ENCODE measurements at regions not wholly inside any gene's neighbourhood (a gene's known extent, or its start where the extent isn't known, plus 50 kb on each side); places are given as distances from the start of the nearest gene placed in this dataset.

DNA sequence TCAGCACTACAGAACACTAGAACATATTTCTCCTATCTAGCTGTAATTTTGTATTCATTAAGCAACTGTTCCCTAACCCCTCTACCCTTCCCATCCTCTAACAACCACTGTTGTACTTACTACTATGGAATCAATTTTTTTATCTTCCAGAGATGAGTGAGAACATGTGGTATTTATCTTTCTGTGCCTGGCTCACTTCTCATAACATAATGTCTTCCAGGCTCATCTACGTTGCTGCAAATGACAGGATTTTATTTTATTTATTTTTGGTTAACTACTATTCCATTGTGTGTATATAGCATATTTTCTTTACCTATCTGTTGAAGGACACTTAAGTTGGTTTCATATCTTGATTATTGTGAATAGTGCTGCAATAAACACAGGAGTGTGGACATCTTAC is 200.9 kb upstream of the CHRM2 start:
- TF ChIP-seq EZH2phosphoT487 (conservative IDR thresholded peaks at IDR 0.05; ENCODE audit: low read length) (no peak), CTCF (IDR thresholded peaks at IDR 0.05; ENCODE audit: insufficient read depth, low read length, poor library complexity, severe bottlenecking) (no peak)
- H2AFZ ChIP-seq (ENCODE audit: low read depth, low read length, severe bottlenecking) = no peak overlapping the region
- H3K36me3 ChIP-seq (ENCODE audit: low read length) = no peaks in the 10 kb centered on the region
- no peak overlapping the region for H3K4me3 ChIP-seq (ENCODE audit: insufficient read depth, low read length, poor library complexity, severe bottlenecking)
- H3K27me3 ChIP-seq (ENCODE audit: low read length) = no peaks in the 10 kb centered on the region
- H3K4me2 ChIP-seq (ENCODE audit: low read depth, low read length, poor library complexity, severe bottlenecking) = no peak overlapping the region
- no peaks in the 10 kb centered on the region for H4K20me1 ChIP-seq (ENCODE audit: low read depth, low read length)
- H3K9me2 ChIP-seq (replicated peaks; ENCODE audit: insufficient read depth, low read length) = no peaks in the 10 kb centered on the region
- H3K79me2 ChIP-seq (ENCODE audit: insufficient read depth, low read length) = no peaks in the 10 kb centered on the region
- H3F3A ChIP-seq (ENCODE audit: insufficient read depth) = no peaks in the 10 kb centered on the region
- H3K9me3 ChIP-seq (ENCODE audit: insufficient read depth, low read length) = no peaks in the 10 kb centered on the region
- H3K9ac ChIP-seq (ENCODE audit: low read length) = no peak overlapping the region
- no peak overlapping the region for H3K27ac ChIP-seq (ENCODE audit: low read depth, low read length)

DNA sequence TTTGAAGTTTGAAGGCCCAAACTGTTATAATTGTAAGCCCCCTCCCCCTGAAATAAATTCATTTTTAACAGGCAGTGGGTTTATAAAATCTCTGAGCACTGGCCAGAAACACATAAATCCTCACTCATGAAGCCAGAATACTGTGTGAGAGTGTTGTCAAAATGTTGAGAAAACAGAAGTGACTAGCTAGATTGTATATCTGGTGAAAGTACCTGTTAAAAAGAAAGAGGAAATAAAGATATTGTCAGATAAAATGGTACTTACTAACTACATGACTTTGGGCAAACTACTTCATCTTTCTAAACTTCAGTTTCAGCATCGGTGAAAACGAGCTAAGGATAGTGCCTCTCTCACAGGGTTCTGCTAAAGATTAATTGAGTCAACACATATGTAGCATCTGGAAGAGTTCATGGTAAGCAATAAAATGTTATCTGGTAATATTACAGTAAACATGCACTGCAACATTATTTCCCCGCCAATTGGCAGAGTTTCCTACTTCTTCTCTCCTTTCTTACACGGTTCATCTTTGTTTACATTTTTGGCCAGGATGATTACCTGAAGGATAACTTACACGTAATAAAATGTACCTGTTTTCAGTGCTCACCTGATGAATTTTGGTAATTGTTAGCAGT is 202.5 kb upstream of the CHRM2 start:
- Histone ChIP-seq H2AFZ (ENCODE audit: low read depth, low read length, severe bottlenecking) (no peak overlapping the region), H3K4me2 (ENCODE audit: low read depth, low read length, poor library complexity, severe bottlenecking) (no peak overlapping the region), H4K20me1 (ENCODE audit: low read depth, low read length) (no peaks in the 10 kb centered on the region), H3K9ac (ENCODE audit: low read length) (no peak overlapping the region), H3F3A (ENCODE audit: insufficient read depth) (no peaks in the 10 kb centered on the region), H3K27me3 (ENCODE audit: low read length) (no peaks in the 10 kb centered on the region), H3K9me3 (ENCODE audit: insufficient read depth, low read length) (no peaks in the 10 kb centered on the region), H3K4me3 (ENCODE audit: insufficient read depth, low read length, poor library complexity, severe bottlenecking) (no peak overlapping the region), H3K36me3 (ENCODE audit: low read length) (no peaks in the 10 kb centered on the region), H3K79me2 (ENCODE audit: insufficient read depth, low read length) (no peaks in the 10 kb centered on the region), H3K27ac (ENCODE audit: low read depth, low read length) (no peak overlapping the region), H3K9me2 (replicated peaks; ENCODE audit: insufficient read depth, low read length) (0 out of 2 replicates have a peak, but pooled peaks cover 3% of the 10 kb centered on the region)
- TF ChIP-seq CTCF (IDR thresholded peaks at IDR 0.05; ENCODE audit: insufficient read depth, low read length, poor library complexity, severe bottlenecking) = no peak
- no peak for TF ChIP-seq EZH2phosphoT487 (conservative IDR thresholded peaks at IDR 0.05; ENCODE audit: low read length)

DNA sequence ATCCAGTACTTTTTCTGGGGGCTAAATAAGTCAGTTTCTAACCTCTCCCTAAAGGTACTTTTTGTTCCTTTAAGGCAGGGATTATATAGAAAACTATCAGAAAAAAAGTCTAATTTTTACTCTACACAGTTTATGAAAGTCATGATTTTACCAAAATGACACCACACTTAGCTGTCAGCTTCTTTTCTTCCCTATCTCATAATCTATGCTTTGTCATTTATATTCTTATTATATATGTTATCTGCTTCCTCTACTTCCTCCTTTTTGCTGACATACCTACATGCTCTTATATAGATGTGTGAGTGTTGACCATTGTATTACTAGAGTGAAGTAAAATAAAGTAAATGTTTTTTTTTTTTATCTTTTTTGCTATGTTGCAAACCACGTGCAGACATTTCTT is 203.9 kb upstream of the CHRM2 start:
- Histone ChIP-seq H3K36me3 (ENCODE audit: low read length) (no peaks in the 10 kb centered on the region), H4K20me1 (ENCODE audit: low read depth, low read length) (no peaks in the 10 kb centered on the region), H3K4me3 (ENCODE audit: insufficient read depth, low read length, poor library complexity, severe bottlenecking) (no peak overlapping the region), H3K27me3 (ENCODE audit: low read length) (no peaks in the 10 kb centered on the region), H3K9ac (ENCODE audit: low read length) (no peak overlapping the region), H3K9me3 (ENCODE audit: insufficient read depth, low read length) (no peaks in the 10 kb centered on the region), H3K27ac (ENCODE audit: low read depth, low read length) (no peak overlapping the region), H3K4me2 (ENCODE audit: low read depth, low read length, poor library complexity, severe bottlenecking) (no peak overlapping the region), H2AFZ (ENCODE audit: low read depth, low read length, severe bottlenecking) (no peak overlapping the region), H3K9me2 (replicated peaks; ENCODE audit: insufficient read depth, low read length) (0 out of 2 replicates have a peak, but pooled peaks cover 3% of the 10 kb centered on the region), H3K79me2 (ENCODE audit: insufficient read depth, low read length) (no peaks in the 10 kb centered on the region), H3F3A (ENCODE audit: insufficient read depth) (no peaks in the 10 kb centered on the region)
- TF ChIP-seq EZH2phosphoT487 (conservative IDR thresholded peaks at IDR 0.05; ENCODE audit: low read length) (no peak), CTCF (IDR thresholded peaks at IDR 0.05; ENCODE audit: insufficient read depth, low read length, poor library complexity, severe bottlenecking) (no peak)
